Spleen (tissue), 11 donors: ENCODE measurements at regions not wholly inside any gene's neighbourhood (a gene's known extent, or its start where the extent isn't known, plus 50 kb on each side); places are given as distances from the start of the nearest gene placed in this dataset.

ENCODE experiments used
- DNase-seq: peaks from one replicate; pipeline ENCODE4 v3.0.0-alpha.2; 2020
- H3K27ac ChIP-seq, 8 donors: fragments of 200-600 bp; sonication (generic) in 7 of 8; 1 replicate in 4 of 8; 2 replicates in 4 of 8; pipeline versions ENCODE4 v1.5.0 to v1.8.0; 2016 to 2021; ENCODE audit warnings: inconsistent platforms in 4 of 8, mild to moderate bottlenecking in 4 of 8, moderate library complexity in 1 of 8
- H3K27me3 ChIP-seq, 7 donors: fragments of 200-600 bp; sonication (generic) in 6 of 7; replicated peaks in 1 of 7; 1 replicate in 4 of 7; 2 replicates in 3 of 7; pipeline versions ENCODE4 v1.5.0 to v1.8.0; 2016 to 2021; ENCODE audit warnings: inconsistent platforms in 3 of 7, mild to moderate bottlenecking in 1 of 7
- H3K36me3 ChIP-seq, 6 donors: fragments of 200-600 bp; sonication (generic) in 5 of 6; 1 replicate in 4 of 6; 2 replicates in 2 of 6; pipeline versions ENCODE4 v1.5.0 to v1.8.0; 2016 to 2021; ENCODE audit warnings: inconsistent platforms in 2 of 6
- H3K4me1 ChIP-seq, 6 donors: fragments of 200-600 bp; sonication (generic) in 5 of 6; 1 replicate in 3 of 6; 2 replicates in 3 of 6; pipeline versions ENCODE4 v1.5.0 to v1.8.0; 2016 to 2021; ENCODE audit warnings: inconsistent platforms in 3 of 6
- H3K4me3 ChIP-seq, 8 donors: fragments of 200-600 bp; sonication (generic) in 7 of 8; 1 replicate in 4 of 8; 2 replicates in 4 of 8; pipeline versions ENCODE4 v1.5.0 to v1.8.0; 2016 to 2021; ENCODE audit warnings: inconsistent platforms in 4 of 8, mild to moderate bottlenecking in 4 of 8, moderate library complexity in 2 of 8
- H3K9me3 ChIP-seq, 8 donors: fragments of 200-600 bp; sonication (generic) in 7 of 8; 1 replicate in 4 of 8; 2 replicates in 4 of 8; pipeline versions ENCODE4 v1.5.0 to v1.8.0; 2016 to 2021; ENCODE audit warnings: inconsistent platforms in 4 of 8
- POLR2A ChIP-seq, 3 donors: fragments of 450-650 bp; IDR thresholded peaks; one replicate each; pipeline ENCODE4 v1.5.1; 2017; ENCODE audit warnings: antibody characterized with exemption in 3 of 3, mild to moderate bottlenecking in 1 of 3
- POLR2AphosphoS5 ChIP-seq, 3 donors: sonication (generic); formaldehyde crosslinking; IDR thresholded peaks; one replicate each; pipeline ENCODE4 v1.5.1; 2017; ENCODE audit warnings: antibody characterized with exemption in 3 of 3
- WGBS, 5 donors: extraction: QIAGEN DNeasy Blood & Tissue Kit in 3 of 5; methylation state at CpG; one replicate each; pipeline versions ENCODE4 v1.1.5 to v1.1.7; 2013 to 2018; 5-methylcytosine and 5-hydroxymethylcytosine counted together
- intact Hi-C: fragments of 100-400 bp; cut with DNase I; formaldehyde crosslinking; loops from one replicate; pipeline ENCODE4 v1.15.0; 2023; ENCODE audit warnings: low total_unique reads
- TF ChIP-seq, protein P1 (sequence below), 11 experiments: fragments of 200-600 bp in 7 of 11; fragments of 450-650 bp in 4 of 11; sonication (generic) in 4 of 11; IDR thresholded peaks in 8 of 11; conservative IDR thresholded peaks in 3 of 11; 1 replicate in 7 of 11; 2 replicates in 4 of 11; pipeline versions ENCODE4 v1.4.0 to v1.8.0; 2016 to 2021; ENCODE audit warnings: antibody characterized with exemption in 11 of 11, inconsistent platforms in 4 of 11, mild to moderate bottlenecking in 1 of 11
- donor health status: healthy with polysubstance abuse.
- donor health status: DM: no; HTN: no; CAD: no; lungs with moderate emphysema.
- donor health status: DM: no; HTN: no; CAD: no.
- donor health status: Bipolar disorder and iron deficiency.
- donor health status: healthy.
- donor health status: DM: no; HTN: no; CAD: no.
- donor health status: DM: yes; HTN: yes; CAD: no.

DNA sequence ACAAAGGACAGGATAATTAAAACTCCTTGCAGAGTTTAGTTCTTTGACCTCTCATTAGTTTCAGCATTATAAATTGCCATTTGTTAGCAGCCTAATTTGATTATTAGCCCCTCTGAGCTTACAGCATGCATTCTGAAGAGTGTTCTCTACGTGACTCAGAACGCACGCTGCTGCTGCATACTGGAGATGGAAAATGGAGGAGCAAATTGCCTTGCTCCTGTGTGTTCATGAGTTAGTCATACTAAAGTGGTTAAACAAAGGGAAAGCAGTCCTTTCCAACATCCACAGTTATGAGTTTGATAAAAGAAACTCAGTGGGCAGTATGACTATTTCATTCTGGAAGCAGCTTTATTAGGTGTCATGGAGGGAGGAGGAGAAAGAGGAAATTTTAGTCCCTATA lies 922.5 kb downstream of the RPA4 start:
- Histone ChIP-seq H3K36me3 (no peaks in the 10 kb centered on the region), H3K27ac (no peak overlapping the region), H3K27me3 (no peaks in the 10 kb centered on the region), H3K9me3 (no peaks in the 10 kb centered on the region), H3K4me3 (no peak overlapping the region), H3K4me1 (no peaks in the 10 kb centered on the region)
- TF ChIP-seq, protein P1, sequence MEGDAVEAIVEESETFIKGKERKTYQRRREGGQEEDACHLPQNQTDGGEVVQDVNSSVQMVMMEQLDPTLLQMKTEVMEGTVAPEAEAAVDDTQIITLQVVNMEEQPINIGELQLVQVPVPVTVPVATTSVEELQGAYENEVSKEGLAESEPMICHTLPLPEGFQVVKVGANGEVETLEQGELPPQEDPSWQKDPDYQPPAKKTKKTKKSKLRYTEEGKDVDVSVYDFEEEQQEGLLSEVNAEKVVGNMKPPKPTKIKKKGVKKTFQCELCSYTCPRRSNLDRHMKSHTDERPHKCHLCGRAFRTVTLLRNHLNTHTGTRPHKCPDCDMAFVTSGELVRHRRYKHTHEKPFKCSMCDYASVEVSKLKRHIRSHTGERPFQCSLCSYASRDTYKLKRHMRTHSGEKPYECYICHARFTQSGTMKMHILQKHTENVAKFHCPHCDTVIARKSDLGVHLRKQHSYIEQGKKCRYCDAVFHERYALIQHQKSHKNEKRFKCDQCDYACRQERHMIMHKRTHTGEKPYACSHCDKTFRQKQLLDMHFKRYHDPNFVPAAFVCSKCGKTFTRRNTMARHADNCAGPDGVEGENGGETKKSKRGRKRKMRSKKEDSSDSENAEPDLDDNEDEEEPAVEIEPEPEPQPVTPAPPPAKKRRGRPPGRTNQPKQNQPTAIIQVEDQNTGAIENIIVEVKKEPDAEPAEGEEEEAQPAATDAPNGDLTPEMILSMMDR (IDR thresholded peaks at IDR 0.05 in 8 of 11, conservative IDR thresholded peaks at IDR 0.05 in 3 of 11): no peak
- TF ChIP-seq POLR2A (IDR thresholded peaks at IDR 0.05): no peak
- no peak for TF ChIP-seq POLR2AphosphoS5 (IDR thresholded peaks at IDR 0.05)
- intact Hi-C loops: no loop called here
- DNase-seq: no peak
- WGBS, 5 donors: 80 to 95% (median 88%) methylated on average over 3 of the region's 3 CpGs

DNA sequence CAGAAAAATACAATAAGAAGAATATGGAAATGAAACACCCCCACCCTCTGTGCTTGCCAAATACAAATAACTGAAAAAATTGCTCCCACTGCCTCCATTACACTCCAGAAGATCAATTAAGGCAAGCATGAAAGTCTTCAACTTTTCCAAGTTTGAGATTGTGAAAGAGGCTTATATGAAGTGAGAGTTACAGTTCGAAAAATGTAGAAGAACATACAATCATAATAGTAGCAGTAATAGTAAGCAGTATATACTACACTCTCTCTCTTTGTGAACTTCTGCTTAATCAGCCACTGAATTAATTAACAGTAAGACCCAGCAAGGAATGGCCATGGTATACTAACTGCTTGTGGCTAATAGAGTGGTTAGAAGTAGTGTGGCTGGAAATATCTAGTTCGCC lies 923.2 kb downstream of the RPA4 start:
- Histone ChIP-seq H3K36me3 (no peaks in the 10 kb centered on the region), H3K9me3 (no peaks in the 10 kb centered on the region), H3K27ac (no peak overlapping the region), H3K4me1 (no peaks in the 10 kb centered on the region), H3K27me3 (no peaks in the 10 kb centered on the region), H3K4me3 (no peak overlapping the region)
- no peak for DNase-seq
- TF ChIP-seq POLR2A (IDR thresholded peaks at IDR 0.05) (no peak), POLR2AphosphoS5 (IDR thresholded peaks at IDR 0.05) (no peak)
- TF ChIP-seq, protein P1 (IDR thresholded peaks at IDR 0.05 in 8 of 11, conservative IDR thresholded peaks at IDR 0.05 in 3 of 11): no peak
- WGBS, 5 donors: 83 to 96% (median 90%) methylated on average over 2 of the region's 2 CpGs
- intact Hi-C loops: no loop called here

DNA sequence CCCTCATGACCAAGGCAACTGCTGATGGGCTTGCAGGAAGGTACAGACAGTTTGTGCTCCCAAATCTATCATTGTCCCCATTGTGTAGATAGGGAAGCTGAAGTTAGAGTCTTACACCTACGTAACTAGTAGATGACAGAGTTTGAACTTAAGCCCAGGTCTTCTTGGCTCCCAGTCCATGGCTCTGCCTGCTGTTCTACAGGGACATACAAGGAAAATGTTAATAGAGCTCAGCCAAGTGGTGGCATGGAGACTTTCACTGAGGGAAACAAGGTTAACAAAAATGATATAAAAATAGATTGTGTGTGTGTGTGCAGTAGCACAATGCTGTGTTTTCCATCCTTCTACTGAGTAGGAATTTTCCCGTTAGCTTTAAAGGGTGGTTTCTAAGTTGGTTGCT lies 936.5 kb downstream of the RPA4 start:
- peaks cover 0 to 6% (median 0%) of the 10 kb centered on the region in 8 donors for H3K9me3 ChIP-seq
- no peak for DNase-seq
- no peaks in the 10 kb centered on the region for H3K27me3 ChIP-seq
- no peak overlapping the region for H3K4me3 ChIP-seq
- no peaks in the 10 kb centered on the region for H3K4me1 ChIP-seq
- intact Hi-C loops: no loop called here
- no peak overlapping the region for H3K27ac ChIP-seq
- H3K36me3 ChIP-seq: no peaks in the 10 kb centered on the region
- no peak for TF ChIP-seq POLR2AphosphoS5 (IDR thresholded peaks at IDR 0.05)
- 71 to 100% (median 91%) methylated on average over 1 to 2 of the region's 2 CpGs for WGBS, 5 donors

DNA sequence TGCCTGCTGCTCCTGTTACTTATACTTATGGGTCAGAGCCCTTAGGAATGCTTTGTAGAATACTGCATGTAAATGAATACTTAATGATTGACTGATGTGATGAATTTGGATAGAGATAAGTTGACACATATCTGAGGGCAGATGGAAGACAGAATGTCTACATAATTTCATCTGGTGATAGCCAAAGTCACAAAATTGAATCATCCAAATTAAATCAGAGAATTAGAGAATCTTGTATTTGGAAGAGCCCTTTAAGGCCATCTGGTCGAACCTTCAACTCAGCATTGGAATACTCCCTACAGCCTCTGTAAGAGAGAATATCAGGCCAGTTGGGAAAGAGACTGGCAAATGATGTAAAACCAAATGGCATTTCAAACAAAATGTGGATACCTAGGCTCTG lies 944.8 kb downstream of the RPA4 start:
- Histone ChIP-seq H3K4me3 (no peak overlapping the region), H3K4me1 (no peaks in the 10 kb centered on the region), H3K36me3 (no peaks in the 10 kb centered on the region), H3K27ac (no peak overlapping the region), H3K9me3 (no peaks in the 10 kb centered on the region), H3K27me3 (no peaks in the 10 kb centered on the region)
- no peak for TF ChIP-seq POLR2AphosphoS5 (IDR thresholded peaks at IDR 0.05)
- no peak for TF ChIP-seq POLR2A (IDR thresholded peaks at IDR 0.05)
- TF ChIP-seq, protein P1 (IDR thresholded peaks at IDR 0.05 in 8 of 11, conservative IDR thresholded peaks at IDR 0.05 in 3 of 11): no peak
- intact Hi-C loops: no loop called here
- 0 to 38% (median 0%) methylated on average over 1 of the region's 1 CpG for WGBS, 5 donors
- no peak for DNase-seq

DNA sequence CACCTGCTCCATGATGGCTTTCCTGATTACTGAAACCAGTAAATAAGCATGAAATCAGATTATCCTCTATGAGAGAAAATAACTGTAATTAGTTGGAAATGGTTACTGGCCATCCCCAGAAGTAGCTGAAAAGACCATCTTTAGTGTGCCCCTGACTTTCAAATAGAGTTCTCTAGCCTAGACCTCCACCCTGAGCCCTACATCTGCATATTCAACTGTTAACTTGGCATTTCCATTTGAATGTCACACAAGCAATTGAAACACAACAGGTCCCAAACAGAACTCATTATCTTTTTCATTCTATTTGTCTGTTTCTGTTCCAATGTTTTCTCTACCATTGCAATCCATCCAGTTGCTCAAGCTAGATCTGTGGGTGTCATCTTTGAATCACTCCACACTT lies 952.3 kb downstream of the RPA4 start:
- no peak overlapping the region for H3K27ac ChIP-seq
- no peak for DNase-seq
- no peaks in the 10 kb centered on the region for H3K36me3 ChIP-seq
- H3K4me3 ChIP-seq: no peak overlapping the region
- no peaks in the 10 kb centered on the region for H3K9me3 ChIP-seq
- intact Hi-C loops: no loop called here
- peaks cover 0 to 3% (median 0%) of the 10 kb centered on the region in 7 donors for H3K27me3 ChIP-seq
- no peaks in the 10 kb centered on the region for H3K4me1 ChIP-seq
- TF ChIP-seq, protein P1 (IDR thresholded peaks at IDR 0.05 in 8 of 11, conservative IDR thresholded peaks at IDR 0.05 in 3 of 11): no peak
